Vagina (tissue), 2 donors: ENCODE measurements at regions not wholly inside any gene's neighbourhood (a gene's known extent, or its start where the extent isn't known, plus 50 kb on each side); places are given as distances from the start of the nearest gene placed in this dataset.

Experiments used
- CTCF ChIP-seq, 3 experiments: fragments of 450-650 bp in 2 of 3; fragments of 200-600 bp in 1 of 3; sonication (generic) in 1 of 3; IDR thresholded peaks; one replicate each; pipeline ENCODE4 v1.5.1; 2017 to 2019; ENCODE audit warnings: antibody characterized with exemption in 3 of 3, mild to moderate bottlenecking in 2 of 3, moderate library complexity in 2 of 3
- POLR2A ChIP-seq, 2 donors: fragments of 450-650 bp; IDR thresholded peaks; one replicate each; pipeline ENCODE4 v1.6.1; 2017; ENCODE audit warnings: antibody characterized with exemption in 2 of 2, mild to moderate bottlenecking in 2 of 2, moderate library complexity in 2 of 2

DNA sequence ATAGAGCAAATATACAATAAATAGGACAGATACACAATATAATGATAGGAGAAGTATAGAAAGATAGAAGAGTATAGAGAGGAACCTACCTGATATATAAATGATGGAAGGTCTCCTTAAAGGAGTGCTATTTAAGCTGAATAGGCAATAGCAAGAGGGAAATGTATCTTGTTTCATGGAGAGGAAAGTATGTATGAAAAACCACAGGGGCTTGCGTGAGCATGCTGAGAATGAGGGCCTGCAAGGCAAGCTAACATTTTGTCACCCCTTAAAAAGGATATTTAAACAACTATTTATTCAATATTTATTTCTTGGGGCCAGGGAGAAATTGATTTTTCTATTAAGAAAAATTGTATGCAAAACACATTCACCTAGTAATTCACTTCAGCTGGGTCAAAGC is 150.9 kb upstream of the ZRANB2 start:
- no peak for TF ChIP-seq CTCF (IDR thresholded peaks at IDR 0.05)
- no peak for TF ChIP-seq POLR2A (IDR thresholded peaks at IDR 0.05)
